GM23248 (cell line): ENCODE measurements at regions not wholly inside any gene's neighbourhood (a gene's known extent, or its start where the extent isn't known, plus 50 kb on each side); places are given as distances from the start of the nearest gene placed in this dataset.

Experiments
- DNase-seq: peaks from one replicate; pipeline ENCODE4 v3.0.0-alpha.2; 2015
- H2AFZ ChIP-seq: fragments of 200-600 bp; sonication (generic); 2 replicates; pipeline ENCODE4 v1.6.1; 2016; ENCODE audit warnings: antibody characterized with exemption
- H3F3A ChIP-seq: fragments of 200-600 bp; sonication (generic); 2 replicates; pipeline ENCODE4 v1.6.1; 2016; ENCODE audit warnings: mild to moderate bottlenecking, antibody characterized with exemption, mixed run types; ENCODE audit not compliant: insufficient read depth
- H3K27ac ChIP-seq: fragments of 200-600 bp; sonication (generic); 2 replicates; pipeline ENCODE4 v1.5.1; 2016; ENCODE audit warnings: mild to moderate bottlenecking
- H3K27me3 ChIP-seq: fragments of 200-600 bp; sonication (generic); replicated peaks from 2 replicates; pipeline ENCODE4 v1.6.1; 2016; ENCODE audit warnings: mild to moderate bottlenecking; ENCODE audit not compliant: insufficient read depth
- H3K36me3 ChIP-seq: fragments of 200-600 bp; sonication (generic); 2 replicates; pipeline ENCODE4 v1.6.1; 2016; ENCODE audit warnings: low read depth, mild to moderate bottlenecking
- H3K4me1 ChIP-seq: fragments of 200-600 bp; sonication (generic); 2 replicates; pipeline ENCODE4 v1.6.1; 2016; ENCODE audit warnings: mild to moderate bottlenecking; ENCODE audit not compliant: insufficient read depth
- H3K4me2 ChIP-seq: fragments of 200-600 bp; sonication (generic); one replicate; pipeline ENCODE4 v1.6.1; 2016; ENCODE audit warnings: mild to moderate bottlenecking; ENCODE audit not compliant: unreplicated experiment
- H3K4me3 ChIP-seq: fragments of 200-600 bp; sonication (generic); 2 replicates; pipeline ENCODE4 v1.5.1; 2016; ENCODE audit warnings: mild to moderate bottlenecking
- H3K79me2 ChIP-seq: fragments of 200-600 bp; sonication (generic); 2 replicates; pipeline ENCODE4 v1.6.1; 2016; ENCODE audit warnings: mild to moderate bottlenecking; ENCODE audit not compliant: insufficient read depth
- H3K9ac ChIP-seq: fragments of 200-600 bp; sonication (generic); 2 replicates; pipeline ENCODE4 v1.6.1; 2016; ENCODE audit warnings: mild to moderate bottlenecking
- H3K9me2 ChIP-seq: fragments of 200-600 bp; sonication (generic); 2 replicates; pipeline ENCODE4 v1.6.1; 2016; ENCODE audit warnings: mixed run types, mild to moderate bottlenecking, moderate library complexity; ENCODE audit not compliant: insufficient read depth
- H3K9me3 ChIP-seq: fragments of 200-600 bp; sonication (generic); one replicate; pipeline ENCODE4 v1.6.1; 2017; ENCODE audit warnings: low read depth
- H4K20me1 ChIP-seq: fragments of 200-600 bp; sonication (generic); 2 replicates; pipeline ENCODE4 v1.6.0; 2016; ENCODE audit not compliant: insufficient read depth
- EZH2 ChIP-seq: fragments of 200-600 bp; sonication (generic); IDR thresholded peaks from 2 replicates; pipeline ENCODE4 v1.6.1; 2018; ENCODE audit warnings: antibody characterized with exemption, mild to moderate bottlenecking; ENCODE audit not compliant: insufficient read depth, poor library complexity, severe bottlenecking
- EZH2phosphoT487 ChIP-seq: fragments of 200-600 bp; sonication (generic); IDR thresholded peaks from 2 replicates; pipeline ENCODE4 v1.6.1; 2018; ENCODE audit warnings: antibody characterized with exemption, moderate library complexity, mild to moderate bottlenecking, low read depth; ENCODE audit not compliant: insufficient read depth
- WGBS, 2 experiments: methylation state at CpG; one replicate each; pipeline ENCODE4 v1.1.6; 2015 to 2017; ENCODE audit warnings: low lambda C conversion rate in 2 of 2, low coverage in 1 of 2; ENCODE audit errors: missing lambda C conversion rate in 2 of 2; 5-methylcytosine and 5-hydroxymethylcytosine counted together
- in situ Hi-C: fragments of 300-500 bp; cut with MboI; formaldehyde crosslinking; loops from 2 replicates; pipeline ENCODE4 v1.15.0; 2020

DNA sequence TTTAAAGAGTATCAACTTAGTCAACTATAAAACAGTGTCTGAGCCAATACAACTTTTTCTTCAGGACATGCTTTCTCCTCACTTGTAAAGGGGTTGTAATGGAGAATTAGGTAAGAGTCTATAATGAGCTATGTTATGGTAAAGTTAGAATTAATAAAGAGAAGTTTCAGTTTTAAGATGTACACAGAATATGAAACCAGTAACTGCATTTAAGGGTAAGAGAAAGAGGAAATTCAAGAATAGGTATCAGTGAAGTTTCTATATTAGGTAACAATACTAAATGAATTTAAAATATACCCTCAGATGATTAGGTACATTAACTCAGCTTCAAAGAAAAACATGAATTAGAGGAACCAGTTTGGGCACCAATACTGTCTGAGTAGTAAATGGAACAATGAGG, 1444.3 kb upstream of the ADGRB3 start:
- H3K9me3 ChIP-seq = no peaks in the 10 kb centered on the region
- no peaks in the 10 kb centered on the region for H3K36me3 ChIP-seq
- no peaks in the 10 kb centered on the region for H3K4me1 ChIP-seq
- no peak for DNase-seq
- no peaks in the 10 kb centered on the region for H3K79me2 ChIP-seq
- no peak for TF ChIP-seq EZH2phosphoT487
- TF ChIP-seq EZH2 = no peak
- H3K27me3 ChIP-seq = no peaks in the 10 kb centered on the region
- H3K9ac ChIP-seq = no peak overlapping the region
- no peak overlapping the region for H3K4me3 ChIP-seq
- H3K9me2 ChIP-seq = no peaks in the 10 kb centered on the region
- in situ Hi-C loops = no loop called here
- no peak overlapping the region for H3K27ac ChIP-seq
- H3K4me2 ChIP-seq = no peak overlapping the region
- H2AFZ ChIP-seq = no peak overlapping the region
- no peaks in the 10 kb centered on the region for H4K20me1 ChIP-seq
- no peaks in the 10 kb centered on the region for H3F3A ChIP-seq

DNA sequence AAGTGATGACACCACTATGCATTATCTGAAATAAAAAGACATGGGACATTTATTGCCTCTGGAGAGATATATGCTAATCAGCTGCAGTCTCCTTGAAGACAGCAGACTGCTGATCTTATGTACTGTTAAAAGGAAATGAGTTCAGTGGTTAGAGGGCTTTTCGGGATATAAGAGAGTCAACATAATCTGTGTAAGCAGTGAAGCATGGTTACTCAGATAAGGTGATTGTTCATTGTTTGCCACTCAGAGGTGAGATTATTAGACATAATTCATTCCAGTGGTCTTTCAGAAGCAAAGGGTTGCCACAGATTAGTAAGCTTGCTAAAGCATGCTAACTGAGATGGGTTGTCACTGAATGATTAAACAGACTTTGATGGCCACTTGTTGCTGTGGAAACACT, 1450.7 kb upstream of the ADGRB3 start:
- Histone ChIP-seq H3K27me3 (no peaks in the 10 kb centered on the region), H3K9me2 (no peaks in the 10 kb centered on the region), H3F3A (no peaks in the 10 kb centered on the region), H2AFZ (no peak overlapping the region), H3K9me3 (no peaks in the 10 kb centered on the region), H3K9ac (no peak overlapping the region), H3K36me3 (no peaks in the 10 kb centered on the region), H3K79me2 (no peaks in the 10 kb centered on the region), H3K27ac (no peak overlapping the region), H3K4me2 (no peak overlapping the region), H3K4me3 (no peak overlapping the region), H4K20me1 (no peaks in the 10 kb centered on the region), H3K4me1 (no peaks in the 10 kb centered on the region)
- in situ Hi-C loops = no loop called here
- TF ChIP-seq EZH2 (no peak), EZH2phosphoT487 (no peak)
- WGBS, 2 experiments = 59 to 75% methylated on average over 1 of the region's 1 CpG
- DNase-seq = no peak

DNA sequence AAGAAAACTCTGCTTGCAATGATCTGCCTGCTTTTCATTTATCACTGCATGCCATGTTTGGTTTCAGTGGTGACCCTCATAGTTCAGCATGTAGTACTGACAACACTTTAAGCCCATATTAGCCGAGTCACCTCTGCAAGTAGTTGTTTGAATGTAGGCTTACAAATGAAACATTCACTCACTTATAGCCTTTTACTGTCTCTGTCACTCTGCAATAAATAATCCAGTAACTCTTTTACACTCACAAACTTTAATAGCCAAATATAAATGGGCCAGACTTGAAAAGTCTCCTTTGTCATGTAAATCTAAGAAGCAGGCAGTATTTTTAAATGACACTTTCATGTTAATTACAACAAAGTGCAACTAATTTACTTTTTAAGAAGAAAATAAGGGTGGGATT, 1460.0 kb upstream of the ADGRB3 start:
- no peaks in the 10 kb centered on the region for H4K20me1 ChIP-seq
- H3K9ac ChIP-seq = no peak overlapping the region
- no peaks in the 10 kb centered on the region for H3K36me3 ChIP-seq
- H3K4me3 ChIP-seq = no peak overlapping the region
- no peak overlapping the region for H2AFZ ChIP-seq
- no peaks in the 10 kb centered on the region for H3K4me1 ChIP-seq
- H3K9me3 ChIP-seq = no peaks in the 10 kb centered on the region
- H3F3A ChIP-seq = no peaks in the 10 kb centered on the region
- no peaks in the 10 kb centered on the region for H3K79me2 ChIP-seq
- WGBS, 2 experiments = 7 to 10% methylated on average over 1 of the region's 1 CpG
- H3K4me2 ChIP-seq = no peak overlapping the region
- no peaks in the 10 kb centered on the region for H3K27me3 ChIP-seq
- H3K9me2 ChIP-seq = no peaks in the 10 kb centered on the region
- H3K27ac ChIP-seq = no peak overlapping the region
- in situ Hi-C loops = no loop called here
- no peak for DNase-seq
- TF ChIP-seq EZH2phosphoT487 (no peak), EZH2 (no peak)

DNA sequence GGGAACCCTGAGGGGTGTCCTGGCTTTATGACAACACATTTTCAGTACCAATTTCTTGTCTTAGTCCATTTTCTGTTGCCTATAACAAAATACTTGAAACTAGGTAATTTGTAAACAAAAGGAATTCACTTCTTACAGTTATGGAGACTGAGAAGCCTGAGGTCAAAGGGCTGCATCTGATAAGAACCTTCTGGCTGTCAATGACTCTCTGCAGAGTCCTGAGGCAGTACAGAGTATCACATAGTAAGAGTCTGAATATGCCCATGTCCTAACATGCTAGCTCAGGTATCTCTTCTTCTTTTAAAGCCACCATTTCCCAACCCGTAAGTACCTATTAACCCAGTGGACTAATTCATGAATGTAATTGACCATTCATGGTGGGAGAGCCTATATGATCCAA, 1458.6 kb upstream of the EYS start:
- TF ChIP-seq EZH2phosphoT487 (no peak), EZH2 (no peak)
- DNase-seq = no peak
- 19 to 30% methylated on average over 1 of the region's 1 CpG for WGBS, 2 experiments

DNA sequence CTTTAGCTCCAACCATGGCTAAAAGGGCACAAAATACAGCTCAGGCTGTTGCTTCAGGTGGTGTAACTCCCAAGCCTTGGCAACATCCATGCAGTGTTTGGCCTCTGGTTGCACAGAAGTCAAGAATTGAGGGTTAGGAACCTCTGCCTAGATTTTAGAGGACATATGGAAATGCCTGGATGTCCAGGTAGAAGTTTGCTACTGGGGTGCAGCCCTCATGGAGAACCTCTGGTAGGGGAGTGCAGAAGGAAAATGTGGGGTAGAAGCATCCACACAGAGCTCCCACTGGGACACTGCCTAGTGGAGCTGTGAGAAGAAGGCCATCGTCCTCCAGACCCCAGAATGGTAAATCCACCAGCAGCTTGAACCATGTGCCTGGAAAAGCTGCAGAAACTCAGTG, 1453.8 kb upstream of the EYS start:
- DNase-seq = no peak
- no peak for TF ChIP-seq EZH2phosphoT487
- TF ChIP-seq EZH2 = no peak
- no peak overlapping the region for H3K4me2 ChIP-seq
- H3F3A ChIP-seq = no peaks in the 10 kb centered on the region
- H3K79me2 ChIP-seq = no peaks in the 10 kb centered on the region
- H4K20me1 ChIP-seq = no peaks in the 10 kb centered on the region
- H2AFZ ChIP-seq = no peak overlapping the region
- H3K27me3 ChIP-seq = no peaks in the 10 kb centered on the region
- peaks cover 4% of the 10 kb centered on the region for H3K9me3 ChIP-seq
- H3K9ac ChIP-seq = no peak overlapping the region
- 0 to 6% methylated on average over 1 of the region's 1 CpG for WGBS, 2 experiments
- H3K4me3 ChIP-seq = no peak overlapping the region
- no peak overlapping the region for H3K27ac ChIP-seq
- no peaks in the 10 kb centered on the region for H3K9me2 ChIP-seq
- in situ Hi-C loops = no loop called here
- H3K36me3 ChIP-seq = no peaks in the 10 kb centered on the region
- no peaks in the 10 kb centered on the region for H3K4me1 ChIP-seq

More for the DNA sequence above, 1458.6 kb upstream of the EYS start:
- Histone ChIP-seq H3K9me3 (peaks cover 9% of the 10 kb centered on the region), H3K9me2 (no peaks in the 10 kb centered on the region), H3K36me3 (no peaks in the 10 kb centered on the region), H3K27me3 (no peaks in the 10 kb centered on the region), H3K79me2 (no peaks in the 10 kb centered on the region), H3K4me2 (no peak overlapping the region), H3F3A (no peaks in the 10 kb centered on the region), H2AFZ (no peak overlapping the region), H3K4me3 (no peak overlapping the region), H3K4me1 (no peaks in the 10 kb centered on the region), H3K27ac (no peak overlapping the region), H3K9ac (no peak overlapping the region), H4K20me1 (no peaks in the 10 kb centered on the region)
- in situ Hi-C loops = no loop called here
